ENCODE measurements at regions not wholly inside any gene's neighbourhood (a gene's known extent, or its start where the extent isn't known, plus 50 kb on each side); places are given as distances from the start of the nearest gene placed in this dataset.

- Histone ChIP-seq H3K27me3 (replicated peaks in 1 of 7) (no peaks in the 10 kb centered on the region), H3K9me3 (peaks cover 0 to 6% (median 0%) of the 10 kb centered on the region in 8 donors), H3K27ac (no peak overlapping the region), H3K4me1 (no peaks in the 10 kb centered on the region), H3K36me3 (no peaks in the 10 kb centered on the region), H3K4me3 (no peak overlapping the region)
- DNase-seq = no peak
- TF ChIP-seq POLR2A (IDR thresholded peaks at IDR 0.05) (no peak), POLR2AphosphoS5 (IDR thresholded peaks at IDR 0.05) (no peak)
- TF ChIP-seq, protein P1, sequence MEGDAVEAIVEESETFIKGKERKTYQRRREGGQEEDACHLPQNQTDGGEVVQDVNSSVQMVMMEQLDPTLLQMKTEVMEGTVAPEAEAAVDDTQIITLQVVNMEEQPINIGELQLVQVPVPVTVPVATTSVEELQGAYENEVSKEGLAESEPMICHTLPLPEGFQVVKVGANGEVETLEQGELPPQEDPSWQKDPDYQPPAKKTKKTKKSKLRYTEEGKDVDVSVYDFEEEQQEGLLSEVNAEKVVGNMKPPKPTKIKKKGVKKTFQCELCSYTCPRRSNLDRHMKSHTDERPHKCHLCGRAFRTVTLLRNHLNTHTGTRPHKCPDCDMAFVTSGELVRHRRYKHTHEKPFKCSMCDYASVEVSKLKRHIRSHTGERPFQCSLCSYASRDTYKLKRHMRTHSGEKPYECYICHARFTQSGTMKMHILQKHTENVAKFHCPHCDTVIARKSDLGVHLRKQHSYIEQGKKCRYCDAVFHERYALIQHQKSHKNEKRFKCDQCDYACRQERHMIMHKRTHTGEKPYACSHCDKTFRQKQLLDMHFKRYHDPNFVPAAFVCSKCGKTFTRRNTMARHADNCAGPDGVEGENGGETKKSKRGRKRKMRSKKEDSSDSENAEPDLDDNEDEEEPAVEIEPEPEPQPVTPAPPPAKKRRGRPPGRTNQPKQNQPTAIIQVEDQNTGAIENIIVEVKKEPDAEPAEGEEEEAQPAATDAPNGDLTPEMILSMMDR (IDR thresholded peaks at IDR 0.05 in 8 of 11, conservative IDR thresholded peaks at IDR 0.05 in 3 of 11) = no peak
- 88 to 96% (median 91%) methylated on average over 1 of the region's 1 CpG for WGBS, 5 donors
- intact Hi-C loops (cut with DNase I; ENCODE audit: low total_unique reads) = no loop called here
Observed at GRCh38 chr2:167365216-167365615, 476.9 kb downstream of the XIRP2 start.

DNA sequence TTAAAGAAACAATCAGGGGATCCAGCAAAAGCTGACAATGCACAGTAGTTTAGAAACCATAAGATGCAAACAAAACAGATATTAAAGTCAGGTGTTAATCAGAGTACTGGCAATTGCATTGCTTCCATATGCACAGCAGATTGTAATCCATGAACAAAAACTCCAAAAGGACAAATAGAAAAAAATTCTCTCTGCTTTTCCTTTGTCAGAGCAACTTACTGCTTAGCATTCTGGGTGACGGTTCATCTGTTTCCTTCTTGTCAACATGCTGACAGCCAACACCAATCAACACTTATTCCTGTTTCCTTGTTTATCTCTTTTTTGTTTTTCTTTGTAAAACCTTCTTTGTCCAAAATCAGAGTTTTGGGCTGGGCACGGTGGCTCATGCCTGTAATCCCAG, 473.1 kb downstream of the XIRP2 start:
- peaks cover 0 to 6% (median 0%) of the 10 kb centered on the region in 8 donors for H3K9me3 ChIP-seq
- intact Hi-C loops (cut with DNase I; ENCODE audit: low total_unique reads) = no loop called here
- no peaks in the 10 kb centered on the region for H3K4me1 ChIP-seq
- no peak for DNase-seq
- H3K4me3 ChIP-seq = no peak overlapping the region
- no peak for TF ChIP-seq POLR2AphosphoS5 (IDR thresholded peaks at IDR 0.05)
- TF ChIP-seq, protein P1 (IDR thresholded peaks at IDR 0.05 in 8 of 11, conservative IDR thresholded peaks at IDR 0.05 in 3 of 11) = no peak
- no peak for TF ChIP-seq POLR2A (IDR thresholded peaks at IDR 0.05)
- no peaks in the 10 kb centered on the region for H3K27me3 ChIP-seq (replicated peaks in 1 of 7)
- 24 to 57% (median 28%) methylated on average over 2 of the region's 2 CpGs for WGBS, 5 donors
- H3K27ac ChIP-seq = no peak overlapping the region
- H3K36me3 ChIP-seq = no peaks in the 10 kb centered on the region

- intact Hi-C loops (cut with DNase I; ENCODE audit: low total_unique reads) = no loop called here
- Histone ChIP-seq H3K27ac (no peak overlapping the region), H3K4me1 (no peaks in the 10 kb centered on the region), H3K4me3 (no peak overlapping the region), H3K27me3 (replicated peaks in 1 of 7) (no peaks in the 10 kb centered on the region), H3K36me3 (no peaks in the 10 kb centered on the region), H3K9me3 (peaks cover 0 to 6% (median 0%) of the 10 kb centered on the region in 8 donors)
- TF ChIP-seq POLR2A (IDR thresholded peaks at IDR 0.05) = no peak
- no peak for TF ChIP-seq POLR2AphosphoS5 (IDR thresholded peaks at IDR 0.05)
- TF ChIP-seq, protein P1 (IDR thresholded peaks at IDR 0.05 in 8 of 11, conservative IDR thresholded peaks at IDR 0.05 in 3 of 11) = no peak
- no peak for DNase-seq
Observed at GRCh38 chr2:167355821-167356220, 467.5 kb downstream of the XIRP2 start.

GRCh38 chr2:167353605-167354280, 465.5 kb downstream of the XIRP2 start:
- no peak overlapping the region for H3K4me3 ChIP-seq
- no peaks in the 10 kb centered on the region for H3K4me1 ChIP-seq
- no peak for TF ChIP-seq POLR2AphosphoS5 (IDR thresholded peaks at IDR 0.05)
- H3K27me3 ChIP-seq (replicated peaks in 1 of 7) = no peaks in the 10 kb centered on the region
- WGBS, 5 donors = 82 to 96% (median 91%) methylated on average over 1 of the region's 1 CpG
- intact Hi-C loops (cut with DNase I; ENCODE audit: low total_unique reads) = no loop called here
- no peak for DNase-seq
- no peak overlapping the region for H3K27ac ChIP-seq
- no peaks in the 10 kb centered on the region for H3K36me3 ChIP-seq
- no peaks in the 10 kb centered on the region for H3K9me3 ChIP-seq
